ENCODE measurements at regions not wholly inside any gene's neighbourhood (a gene's known extent, or its start where the extent isn't known, plus 50 kb on each side); places are given as distances from the start of the nearest gene placed in this dataset.

DNA sequence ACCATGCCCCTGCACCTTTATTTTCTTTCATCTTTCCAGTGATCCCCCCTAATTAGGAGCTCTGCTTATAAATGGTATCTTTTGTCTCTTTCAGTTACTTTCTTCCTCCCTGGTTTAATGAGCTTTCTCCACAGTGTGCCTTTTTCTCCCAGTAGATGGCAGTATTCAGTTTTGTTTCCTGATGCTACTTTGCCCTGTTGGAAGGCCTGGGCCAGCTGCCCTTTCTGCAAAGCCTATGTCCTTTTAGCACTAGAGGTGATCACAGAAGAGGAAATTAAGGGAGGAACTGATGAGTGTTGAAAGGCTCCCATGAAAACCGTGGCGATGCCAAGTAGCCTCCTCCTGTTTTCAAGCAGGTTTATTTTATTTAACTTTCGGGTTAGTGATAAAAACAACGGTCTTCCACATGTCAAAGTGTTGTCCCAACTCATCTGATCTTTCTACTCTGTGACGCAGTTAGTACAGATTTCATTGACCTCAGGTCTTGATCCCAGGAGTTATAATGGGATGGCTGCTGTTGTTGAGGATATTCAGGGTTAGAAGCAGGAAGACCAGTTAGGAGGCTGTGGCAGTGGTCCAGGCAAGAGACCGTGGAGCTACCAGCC, 184.2 kb upstream of the BMP2 start:
- TF ChIP-seq SUZ12 (IDR thresholded peaks at IDR 0.05; ENCODE audit: low read length), result no peak
- TF ChIP-seq, protein P1, sequence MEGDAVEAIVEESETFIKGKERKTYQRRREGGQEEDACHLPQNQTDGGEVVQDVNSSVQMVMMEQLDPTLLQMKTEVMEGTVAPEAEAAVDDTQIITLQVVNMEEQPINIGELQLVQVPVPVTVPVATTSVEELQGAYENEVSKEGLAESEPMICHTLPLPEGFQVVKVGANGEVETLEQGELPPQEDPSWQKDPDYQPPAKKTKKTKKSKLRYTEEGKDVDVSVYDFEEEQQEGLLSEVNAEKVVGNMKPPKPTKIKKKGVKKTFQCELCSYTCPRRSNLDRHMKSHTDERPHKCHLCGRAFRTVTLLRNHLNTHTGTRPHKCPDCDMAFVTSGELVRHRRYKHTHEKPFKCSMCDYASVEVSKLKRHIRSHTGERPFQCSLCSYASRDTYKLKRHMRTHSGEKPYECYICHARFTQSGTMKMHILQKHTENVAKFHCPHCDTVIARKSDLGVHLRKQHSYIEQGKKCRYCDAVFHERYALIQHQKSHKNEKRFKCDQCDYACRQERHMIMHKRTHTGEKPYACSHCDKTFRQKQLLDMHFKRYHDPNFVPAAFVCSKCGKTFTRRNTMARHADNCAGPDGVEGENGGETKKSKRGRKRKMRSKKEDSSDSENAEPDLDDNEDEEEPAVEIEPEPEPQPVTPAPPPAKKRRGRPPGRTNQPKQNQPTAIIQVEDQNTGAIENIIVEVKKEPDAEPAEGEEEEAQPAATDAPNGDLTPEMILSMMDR (IDR thresholded peaks at IDR 0.05; ENCODE audit: control extremely low read depth in 1 of 3, insufficient read depth in 1 of 3, low read depth in 1 of 3, low read length in 3 of 3), result peak in 2 of 3 experiments; percentile 65 to 72; a peak in 3 of 4 replicates
- TF ChIP-seq, protein P2, sequence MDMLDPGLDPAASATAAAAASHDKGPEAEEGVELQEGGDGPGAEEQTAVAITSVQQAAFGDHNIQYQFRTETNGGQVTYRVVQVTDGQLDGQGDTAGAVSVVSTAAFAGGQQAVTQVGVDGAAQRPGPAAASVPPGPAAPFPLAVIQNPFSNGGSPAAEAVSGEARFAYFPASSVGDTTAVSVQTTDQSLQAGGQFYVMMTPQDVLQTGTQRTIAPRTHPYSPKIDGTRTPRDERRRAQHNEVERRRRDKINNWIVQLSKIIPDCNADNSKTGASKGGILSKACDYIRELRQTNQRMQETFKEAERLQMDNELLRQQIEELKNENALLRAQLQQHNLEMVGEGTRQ (IDR thresholded peaks at IDR 0.05; ENCODE audit: low read length), result no peak
- TF ChIP-seq GTF2F1 (IDR thresholded peaks at IDR 0.05; ENCODE audit: borderline replicate concordance, low read depth, low read length), result no peak
- no peak for TF ChIP-seq GABPA (IDR thresholded peaks at IDR 0.05; ENCODE audit: borderline replicate concordance, insufficient read depth, low read length)
- TF ChIP-seq CHD2 (IDR thresholded peaks at IDR 0.05; ENCODE audit: low read length), result no peak
- TF ChIP-seq, protein P3, sequence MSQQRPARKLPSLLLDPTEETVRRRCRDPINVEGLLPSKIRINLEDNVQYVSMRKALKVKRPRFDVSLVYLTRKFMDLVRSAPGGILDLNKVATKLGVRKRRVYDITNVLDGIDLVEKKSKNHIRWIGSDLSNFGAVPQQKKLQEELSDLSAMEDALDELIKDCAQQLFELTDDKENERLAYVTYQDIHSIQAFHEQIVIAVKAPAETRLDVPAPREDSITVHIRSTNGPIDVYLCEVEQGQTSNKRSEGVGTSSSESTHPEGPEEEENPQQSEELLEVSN (IDR thresholded peaks at IDR 0.05), result no peak
- TF ChIP-seq EP300 (IDR thresholded peaks at IDR 0.05; ENCODE audit: borderline replicate concordance in 1 of 2, low read depth in 2 of 2, low read length in 2 of 2), result no peak
- no peak for TF ChIP-seq EGR1 (IDR thresholded peaks at IDR 0.05; ENCODE audit: borderline replicate concordance, low read depth, low read length)
- TF ChIP-seq PHF8 (conservative IDR thresholded peaks at IDR 0.05; ENCODE audit: low read depth, low read length), result no peak
- no peak for TF ChIP-seq POLR2A (IDR thresholded peaks at IDR 0.05; ENCODE audit: control extremely low read depth in 1 of 2, low read depth in 2 of 2, low read length in 2 of 2)
- no peak for TF ChIP-seq SP2 (IDR thresholded peaks at IDR 0.05; ENCODE audit: low read length)
- no peak for TF ChIP-seq ZNF274 (IDR thresholded peaks at IDR 0.05; ENCODE audit: borderline replicate concordance, extremely low read depth, low read length)
